ENCODE measurements at regions not wholly inside any gene's neighbourhood (a gene's known extent, or its start where the extent isn't known, plus 50 kb on each side); places are given as distances from the start of the nearest gene placed in this dataset.

DNA sequence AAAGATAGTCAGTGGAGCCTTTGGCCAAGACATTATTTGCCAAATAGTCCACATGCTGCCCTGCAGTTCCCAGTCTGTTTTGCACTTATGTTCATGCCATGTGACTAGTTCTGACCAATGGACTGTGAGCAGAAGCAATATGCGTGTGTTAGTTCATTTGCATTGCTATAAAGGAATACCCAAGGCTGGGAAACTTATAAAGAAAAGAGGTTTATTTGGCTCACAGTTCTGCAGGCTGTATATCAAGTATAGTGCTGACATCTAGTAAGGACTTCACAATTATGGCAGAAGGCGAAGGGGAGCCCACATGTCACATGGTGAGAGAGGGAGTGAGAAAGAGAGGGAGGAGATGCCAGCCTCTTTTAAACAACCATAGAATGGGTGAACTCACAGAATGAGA lies 193.3 kb downstream of the PTPRU start:
- TF ChIP-seq YY1 (IDR thresholded peaks at IDR 0.05; ENCODE audit: insufficient read depth, insufficient read length) = no peak
- TF ChIP-seq ZNF274 (IDR thresholded peaks at IDR 0.05; ENCODE audit: low read depth, low read length) = no peak
- TF ChIP-seq SUZ12 (IDR thresholded peaks at IDR 0.05; ENCODE audit: extremely low read depth, insufficient read depth, insufficient read length) = no peak

Data from NT2/D1 (cell line).